LNCAP (cell line): ENCODE measurements at regions not wholly inside any gene's neighbourhood (a gene's known extent, or its start where the extent isn't known, plus 50 kb on each side); places are given as distances from the start of the nearest gene placed in this dataset.

Source experiments
- TF ChIP-seq, protein P1 (sequence below): fragments of 450-650 bp; IDR thresholded peaks from 2 replicates; pipeline ENCODE4 v1.5.1; 2017; ENCODE audit warnings: mild to moderate bottlenecking

DNA sequence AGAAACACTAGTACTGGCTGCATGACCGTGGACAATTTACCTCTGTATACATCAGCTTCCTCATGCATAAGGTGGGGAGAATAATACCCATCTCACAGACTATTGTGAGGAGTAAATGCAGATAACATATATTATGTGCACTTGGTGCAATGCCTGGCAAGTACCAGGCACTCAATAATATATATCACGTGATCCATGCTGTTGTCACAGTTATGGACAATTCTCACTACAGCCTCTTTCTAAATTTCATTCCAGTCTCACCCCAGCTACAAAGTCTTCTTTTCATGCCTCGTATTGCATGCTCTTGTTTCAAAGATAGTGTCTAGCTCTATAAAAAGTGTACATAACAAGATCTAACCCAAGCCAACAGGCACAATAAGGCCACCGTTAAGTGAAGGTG is 494.3 kb upstream of the ADAMTS9 start:
- TF ChIP-seq, protein P1, sequence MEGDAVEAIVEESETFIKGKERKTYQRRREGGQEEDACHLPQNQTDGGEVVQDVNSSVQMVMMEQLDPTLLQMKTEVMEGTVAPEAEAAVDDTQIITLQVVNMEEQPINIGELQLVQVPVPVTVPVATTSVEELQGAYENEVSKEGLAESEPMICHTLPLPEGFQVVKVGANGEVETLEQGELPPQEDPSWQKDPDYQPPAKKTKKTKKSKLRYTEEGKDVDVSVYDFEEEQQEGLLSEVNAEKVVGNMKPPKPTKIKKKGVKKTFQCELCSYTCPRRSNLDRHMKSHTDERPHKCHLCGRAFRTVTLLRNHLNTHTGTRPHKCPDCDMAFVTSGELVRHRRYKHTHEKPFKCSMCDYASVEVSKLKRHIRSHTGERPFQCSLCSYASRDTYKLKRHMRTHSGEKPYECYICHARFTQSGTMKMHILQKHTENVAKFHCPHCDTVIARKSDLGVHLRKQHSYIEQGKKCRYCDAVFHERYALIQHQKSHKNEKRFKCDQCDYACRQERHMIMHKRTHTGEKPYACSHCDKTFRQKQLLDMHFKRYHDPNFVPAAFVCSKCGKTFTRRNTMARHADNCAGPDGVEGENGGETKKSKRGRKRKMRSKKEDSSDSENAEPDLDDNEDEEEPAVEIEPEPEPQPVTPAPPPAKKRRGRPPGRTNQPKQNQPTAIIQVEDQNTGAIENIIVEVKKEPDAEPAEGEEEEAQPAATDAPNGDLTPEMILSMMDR = no peak

DNA sequence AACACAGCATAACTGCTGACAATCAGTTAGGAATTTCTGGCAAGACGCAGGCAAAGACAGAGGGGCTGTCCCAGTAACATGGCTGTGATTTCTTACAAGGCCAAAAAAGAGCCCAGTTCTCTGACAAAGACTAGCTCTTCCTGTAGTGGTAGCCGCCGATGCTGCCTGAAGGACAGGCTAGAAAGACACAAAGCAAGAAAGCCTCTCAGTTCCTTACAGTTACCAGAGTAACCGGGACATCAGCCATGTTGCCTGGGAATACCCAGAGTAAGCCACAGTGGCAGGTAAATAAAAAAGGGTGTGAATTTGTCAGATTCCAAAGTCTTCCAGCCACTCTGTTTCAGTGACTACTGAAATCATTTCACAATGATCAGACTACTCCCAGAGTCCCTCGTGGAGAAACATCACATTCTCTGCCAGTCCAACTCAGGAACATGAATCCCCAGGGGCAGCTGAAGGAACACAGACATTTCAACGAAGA is 493.6 kb upstream of the ADAMTS9 start:
- TF ChIP-seq, protein P1 = no peak

DNA sequence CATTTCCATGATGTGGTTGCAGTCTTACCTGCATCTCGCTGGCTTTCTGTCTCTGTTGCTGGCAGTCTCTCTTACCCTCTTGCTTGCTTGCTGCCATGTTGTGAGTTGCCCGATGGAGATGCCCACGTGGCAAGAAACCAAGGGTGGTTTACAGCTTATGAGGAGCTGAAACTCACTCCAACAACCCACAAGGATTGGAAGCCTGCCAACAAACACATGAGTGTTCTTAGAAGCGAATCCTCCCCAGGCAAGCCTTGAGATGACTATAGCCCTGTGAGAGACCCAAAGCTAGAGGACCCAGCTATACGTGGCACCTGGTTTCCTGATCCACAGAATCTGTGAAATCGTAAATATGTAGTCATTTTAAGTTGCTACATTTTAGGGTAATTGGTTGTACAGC is 490.9 kb upstream of the ADAMTS9 start:
- TF ChIP-seq, protein P1 = no peak

DNA sequence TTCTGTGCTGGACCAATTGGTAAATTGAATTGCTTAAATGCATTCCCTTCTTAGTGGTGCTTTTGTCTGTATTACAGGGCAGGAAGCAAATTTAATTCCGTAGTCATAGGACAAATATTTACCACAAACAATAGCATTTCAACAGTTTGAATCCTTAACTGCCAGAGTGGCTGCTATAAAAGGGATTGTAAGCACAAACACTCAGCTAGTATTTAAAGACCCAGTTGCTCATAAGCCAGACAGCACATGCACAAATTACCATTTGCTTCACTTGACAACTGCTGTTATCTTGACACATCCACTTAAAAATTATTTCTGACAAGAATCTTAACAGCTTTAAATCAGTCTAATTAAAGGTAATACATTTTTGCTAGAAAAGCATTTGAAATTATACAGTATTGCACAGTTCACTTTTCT is 490.2 kb upstream of the ADAMTS9 start:
- TF ChIP-seq, protein P1 = no peak

DNA sequence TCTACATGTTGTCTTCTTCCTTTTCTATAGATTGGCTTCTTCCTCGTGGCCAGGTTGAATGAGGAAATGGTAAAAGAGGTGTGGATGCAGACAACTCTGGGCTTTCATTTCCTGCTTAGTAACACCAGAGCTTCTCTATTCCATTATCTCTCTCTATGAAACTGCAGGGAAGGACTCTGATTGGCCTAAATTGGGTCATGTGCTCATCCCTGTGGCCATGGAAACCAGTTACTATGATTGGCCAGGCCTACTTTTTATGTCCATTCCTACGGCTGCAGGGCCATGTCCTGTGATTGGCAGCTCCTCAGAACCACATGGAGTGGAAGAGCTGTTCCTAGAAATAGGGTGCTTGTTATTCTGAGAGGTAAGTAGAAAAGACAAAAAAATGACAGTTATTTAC is 486.9 kb upstream of the ADAMTS9 start:
- TF ChIP-seq, protein P1 = no peak

DNA sequence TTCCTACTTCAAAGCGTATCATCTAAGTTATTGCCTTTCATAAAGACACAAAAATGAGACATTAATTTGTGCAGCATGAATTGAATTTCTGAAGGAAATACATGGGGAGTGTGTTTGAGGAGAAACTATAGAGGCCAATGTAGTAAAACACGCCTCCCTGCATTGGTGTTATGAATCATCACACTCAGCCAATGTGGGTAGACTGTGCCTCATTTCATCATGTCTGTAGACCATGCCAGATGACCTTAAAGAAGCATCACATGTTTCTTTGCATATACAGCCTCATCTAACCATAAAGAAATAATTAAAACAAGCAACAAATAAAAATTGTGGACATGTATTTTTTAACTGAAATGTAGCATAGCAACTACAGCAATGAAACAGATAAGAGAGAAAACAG is 486.0 kb upstream of the ADAMTS9 start:
- TF ChIP-seq, protein P1 = no peak

DNA sequence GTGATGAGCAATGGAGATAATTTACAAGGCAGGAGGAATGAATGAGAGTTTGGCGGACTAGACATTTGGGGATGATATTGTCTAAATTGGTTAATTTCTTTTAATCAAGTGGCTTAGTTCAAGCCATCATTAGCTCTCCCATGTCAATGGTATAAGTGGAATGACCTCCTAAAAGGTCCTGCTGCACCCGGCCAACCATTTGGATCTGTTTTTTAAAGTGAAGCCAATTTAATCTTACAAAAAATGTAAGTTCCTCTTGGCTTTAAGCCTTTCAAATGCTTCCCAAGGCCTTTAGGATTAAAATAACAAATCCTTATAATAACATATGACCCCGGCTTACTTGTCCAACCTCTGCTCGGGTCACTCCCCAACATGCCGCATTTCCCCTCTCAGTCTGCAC is 484.4 kb upstream of the ADAMTS9 start:
- TF ChIP-seq, protein P1 = no peak

DNA sequence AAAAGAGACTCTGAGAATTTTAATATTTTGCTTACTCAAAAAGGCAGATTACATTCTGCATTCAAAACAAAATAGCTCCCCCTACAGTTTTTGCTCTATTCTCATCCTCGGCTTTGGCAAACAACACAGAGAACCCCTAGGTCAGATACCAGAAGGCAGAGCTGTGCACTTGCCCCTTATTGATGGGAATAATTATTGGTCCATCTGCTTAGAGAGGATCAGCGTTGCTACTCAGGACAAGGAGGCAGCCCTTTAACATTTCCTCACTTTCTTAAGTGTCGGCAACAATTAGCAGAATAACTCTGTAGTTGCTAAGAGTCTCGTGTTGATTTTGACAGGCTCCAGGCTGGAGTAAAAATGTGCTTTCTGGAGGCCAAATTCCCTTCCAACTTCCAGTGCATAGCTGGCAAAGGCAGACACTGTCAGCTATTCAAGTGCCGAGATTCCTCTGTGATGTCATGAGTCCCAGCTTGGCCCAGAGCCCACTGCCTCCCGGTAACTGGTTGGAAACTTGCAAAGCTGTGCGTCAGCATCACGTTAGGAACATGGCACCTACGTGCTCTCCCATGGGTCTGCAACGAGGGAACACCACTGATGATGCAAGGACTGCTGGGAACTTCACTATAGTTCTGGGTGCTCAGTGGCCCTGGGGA is 482.7 kb upstream of the ADAMTS9 start:
- TF ChIP-seq, protein P1 = peak; percentile 44; the same call in 1 of the 2 replicates
